ENCODE measurements at regions not wholly inside any gene's neighbourhood (a gene's known extent, or its start where the extent isn't known, plus 50 kb on each side); places are given as distances from the start of the nearest gene placed in this dataset.

GRCh38 chr2:5946225-5947115, 254.3 kb downstream of the SOX11 start:
- TF ChIP-seq CTCF (IDR thresholded peaks at IDR 0.05 in 8 of 11, conservative IDR thresholded peaks at IDR 0.05 in 3 of 11) (no peak), POLR2A (IDR thresholded peaks at IDR 0.05) (no peak)

Data from spleen (tissue), 7 donors.